SU-DHL-6 (cell line): ENCODE measurements at regions not wholly inside any gene's neighbourhood (a gene's known extent, or its start where the extent isn't known, plus 50 kb on each side); places are given as distances from the start of the nearest gene placed in this dataset.

Experiments
- EZH2phosphoT487 ChIP-seq: fragments of 200-600 bp; sonication (generic), shearing (Covaris generic); conservative IDR thresholded peaks from 2 replicates; pipeline ENCODE4 v1.6.1; 2018; ENCODE audit warnings: mild to moderate bottlenecking, antibody characterized with exemption, low read length, moderate library complexity, mixed read lengths
- TF ChIP-seq, protein P1 (sequence below): fragments of 200-600 bp; sonication (generic); IDR thresholded peaks from one replicate; pipeline ENCODE4 v1.5.1; 2017; ENCODE audit warnings: antibody characterized with exemption, mild to moderate bottlenecking, low read length, moderate library complexity; ENCODE audit not compliant: insufficient read depth, poor library complexity, severe bottlenecking

DNA sequence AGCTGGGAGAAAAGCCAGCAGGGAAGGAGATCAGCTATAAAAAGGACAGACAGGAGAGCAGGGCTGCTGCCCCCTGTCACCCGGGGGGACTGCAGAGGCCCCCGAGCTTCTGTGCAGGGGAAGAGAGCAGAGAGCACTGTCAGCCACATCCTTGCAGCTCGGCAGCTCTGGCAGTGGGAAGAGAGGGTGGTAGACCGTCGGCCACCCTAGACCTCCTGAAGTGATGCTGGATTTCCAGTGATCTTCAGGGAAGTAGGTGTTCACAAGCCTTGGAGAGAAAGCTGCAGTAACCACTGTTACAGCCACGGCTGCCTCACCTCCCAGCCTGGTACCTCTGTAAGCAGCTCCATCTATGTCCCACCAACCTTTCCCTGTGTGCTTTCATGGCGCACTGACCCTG lies 134.9 kb downstream of the TFCP2L1 start:
- TF ChIP-seq, protein P1, sequence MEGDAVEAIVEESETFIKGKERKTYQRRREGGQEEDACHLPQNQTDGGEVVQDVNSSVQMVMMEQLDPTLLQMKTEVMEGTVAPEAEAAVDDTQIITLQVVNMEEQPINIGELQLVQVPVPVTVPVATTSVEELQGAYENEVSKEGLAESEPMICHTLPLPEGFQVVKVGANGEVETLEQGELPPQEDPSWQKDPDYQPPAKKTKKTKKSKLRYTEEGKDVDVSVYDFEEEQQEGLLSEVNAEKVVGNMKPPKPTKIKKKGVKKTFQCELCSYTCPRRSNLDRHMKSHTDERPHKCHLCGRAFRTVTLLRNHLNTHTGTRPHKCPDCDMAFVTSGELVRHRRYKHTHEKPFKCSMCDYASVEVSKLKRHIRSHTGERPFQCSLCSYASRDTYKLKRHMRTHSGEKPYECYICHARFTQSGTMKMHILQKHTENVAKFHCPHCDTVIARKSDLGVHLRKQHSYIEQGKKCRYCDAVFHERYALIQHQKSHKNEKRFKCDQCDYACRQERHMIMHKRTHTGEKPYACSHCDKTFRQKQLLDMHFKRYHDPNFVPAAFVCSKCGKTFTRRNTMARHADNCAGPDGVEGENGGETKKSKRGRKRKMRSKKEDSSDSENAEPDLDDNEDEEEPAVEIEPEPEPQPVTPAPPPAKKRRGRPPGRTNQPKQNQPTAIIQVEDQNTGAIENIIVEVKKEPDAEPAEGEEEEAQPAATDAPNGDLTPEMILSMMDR = no peak
- no peak for TF ChIP-seq EZH2phosphoT487
